ENCODE measurements at regions not wholly inside any gene's neighbourhood (a gene's known extent, or its start where the extent isn't known, plus 50 kb on each side); places are given as distances from the start of the nearest gene placed in this dataset.

DNA sequence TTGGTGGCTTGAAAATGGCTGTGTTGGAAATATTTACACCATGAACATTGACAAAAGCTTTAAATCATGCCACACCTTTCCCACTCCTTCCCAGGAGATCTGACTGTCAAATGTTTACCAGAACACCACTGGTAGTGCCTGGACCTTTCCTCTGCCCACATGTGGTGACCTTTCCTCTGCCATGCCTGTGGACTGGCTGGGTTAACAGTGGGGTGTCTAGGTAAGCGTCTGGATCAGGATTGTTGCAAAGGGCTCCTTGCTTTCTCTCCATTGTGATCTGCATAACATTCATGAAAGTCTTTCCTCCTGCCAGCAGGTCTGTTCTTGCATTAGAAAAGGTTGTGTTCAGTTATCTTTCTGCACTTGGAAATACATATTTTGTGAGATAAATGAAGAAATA, 572.7 kb downstream of the DHX35 start:
- peaks cover 33% of the 10 kb centered on the region for H3K9me3 Mint-ChIP-seq
- DNase-seq: no peak
- no peak overlapping the region for H3K4me3 Mint-ChIP-seq
- no peaks in the 10 kb centered on the region for H3K27me3 Mint-ChIP-seq (ENCODE audit: insufficient read depth)
- TF ChIP-seq, protein P1, sequence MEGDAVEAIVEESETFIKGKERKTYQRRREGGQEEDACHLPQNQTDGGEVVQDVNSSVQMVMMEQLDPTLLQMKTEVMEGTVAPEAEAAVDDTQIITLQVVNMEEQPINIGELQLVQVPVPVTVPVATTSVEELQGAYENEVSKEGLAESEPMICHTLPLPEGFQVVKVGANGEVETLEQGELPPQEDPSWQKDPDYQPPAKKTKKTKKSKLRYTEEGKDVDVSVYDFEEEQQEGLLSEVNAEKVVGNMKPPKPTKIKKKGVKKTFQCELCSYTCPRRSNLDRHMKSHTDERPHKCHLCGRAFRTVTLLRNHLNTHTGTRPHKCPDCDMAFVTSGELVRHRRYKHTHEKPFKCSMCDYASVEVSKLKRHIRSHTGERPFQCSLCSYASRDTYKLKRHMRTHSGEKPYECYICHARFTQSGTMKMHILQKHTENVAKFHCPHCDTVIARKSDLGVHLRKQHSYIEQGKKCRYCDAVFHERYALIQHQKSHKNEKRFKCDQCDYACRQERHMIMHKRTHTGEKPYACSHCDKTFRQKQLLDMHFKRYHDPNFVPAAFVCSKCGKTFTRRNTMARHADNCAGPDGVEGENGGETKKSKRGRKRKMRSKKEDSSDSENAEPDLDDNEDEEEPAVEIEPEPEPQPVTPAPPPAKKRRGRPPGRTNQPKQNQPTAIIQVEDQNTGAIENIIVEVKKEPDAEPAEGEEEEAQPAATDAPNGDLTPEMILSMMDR (IDR thresholded peaks at IDR 0.05): no peak
- H3K4me1 Mint-ChIP-seq (ENCODE audit: low read depth): no peaks in the 10 kb centered on the region
- no peaks in the 10 kb centered on the region for H3K36me3 Mint-ChIP-seq (ENCODE audit: low read depth)
- H3K27ac Mint-ChIP-seq: no peak overlapping the region

DNA sequence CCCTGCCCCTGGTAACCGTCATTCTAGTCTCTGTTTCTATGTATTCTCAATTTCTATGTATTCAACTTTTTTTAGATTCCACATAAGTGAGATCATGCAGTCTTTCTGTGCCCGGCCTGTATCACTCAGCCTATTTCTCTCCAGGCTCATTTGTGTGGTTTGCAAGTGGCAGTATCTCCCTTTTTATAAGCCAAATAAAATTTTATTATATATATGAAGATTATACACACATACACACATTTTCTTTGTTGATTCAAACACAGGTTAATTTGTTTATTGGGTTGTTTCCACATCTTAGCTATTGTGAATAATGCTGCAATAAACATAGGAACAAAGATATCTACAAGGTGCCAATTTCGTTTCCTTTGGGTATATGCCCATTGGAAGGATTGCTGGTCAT, 571.7 kb downstream of the DHX35 start:
- Mint-ChIP-seq H3K9me3 (peaks cover 32% of the 10 kb centered on the region), H3K27ac (no peak overlapping the region), H3K27me3 (ENCODE audit: insufficient read depth) (no peaks in the 10 kb centered on the region), H3K36me3 (ENCODE audit: low read depth) (no peaks in the 10 kb centered on the region), H3K4me1 (ENCODE audit: low read depth) (no peaks in the 10 kb centered on the region), H3K4me3 (no peak overlapping the region)
- TF ChIP-seq, protein P1 (IDR thresholded peaks at IDR 0.05): no peak
- DNase-seq: no peak

DNA sequence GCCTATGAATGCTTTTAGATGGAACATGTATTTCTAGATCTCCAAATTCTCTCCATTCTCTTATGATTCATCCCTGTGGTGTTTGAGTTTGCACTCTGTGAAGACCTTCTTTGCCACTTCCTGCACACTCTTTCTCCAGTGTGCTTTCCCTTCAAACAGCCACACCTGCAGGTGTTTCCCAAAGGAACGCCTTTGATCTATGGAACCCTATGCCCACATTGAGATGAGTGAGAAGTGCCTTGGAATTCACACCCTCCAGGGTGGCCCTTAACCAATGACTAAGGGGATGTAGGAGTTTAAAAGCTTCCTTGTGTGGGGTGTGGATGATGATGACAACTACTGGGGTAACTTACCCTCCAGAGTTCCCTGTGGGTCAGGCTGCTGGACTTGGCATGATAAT, 570.1 kb downstream of the DHX35 start:
- Mint-ChIP-seq H3K36me3 (ENCODE audit: low read depth) (no peaks in the 10 kb centered on the region), H3K27ac (no peak overlapping the region)
- DNase-seq: no peak

DNA sequence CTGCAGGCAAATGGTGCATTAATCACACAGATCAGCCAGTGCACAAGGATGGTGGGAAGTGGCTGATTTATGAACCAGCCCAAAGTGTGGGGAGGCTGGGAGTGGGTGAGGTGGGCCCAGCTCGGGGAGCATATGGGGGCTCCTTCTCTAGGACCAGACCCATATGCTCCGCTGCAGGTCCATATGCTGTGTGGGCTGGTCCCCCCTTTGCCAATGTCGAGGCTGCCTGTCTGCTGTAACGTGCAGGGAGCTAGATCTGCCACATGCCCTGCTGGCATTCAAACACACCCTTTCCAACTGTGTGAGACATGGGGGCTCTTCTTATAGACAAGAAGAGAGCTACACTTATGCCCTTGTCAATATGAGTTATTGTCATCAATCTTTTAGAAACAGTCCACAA, 566.3 kb downstream of the DHX35 start:
- H3K9me3 Mint-ChIP-seq: peaks cover 33% of the 10 kb centered on the region
- no peak overlapping the region for H3K27ac Mint-ChIP-seq
- no peaks in the 10 kb centered on the region for H3K4me1 Mint-ChIP-seq (ENCODE audit: low read depth)
- H3K27me3 Mint-ChIP-seq (ENCODE audit: insufficient read depth): no peaks in the 10 kb centered on the region
- no peak overlapping the region for H3K4me3 Mint-ChIP-seq
- no peaks in the 10 kb centered on the region for H3K36me3 Mint-ChIP-seq (ENCODE audit: low read depth)
- TF ChIP-seq, protein P1 (IDR thresholded peaks at IDR 0.05): no peak
- no peak for DNase-seq

More for the DNA sequence above, 570.1 kb downstream of the DHX35 start:
- Mint-ChIP-seq H3K27me3 (ENCODE audit: insufficient read depth) (no peaks in the 10 kb centered on the region), H3K4me1 (ENCODE audit: low read depth) (no peaks in the 10 kb centered on the region), H3K4me3 (no peak overlapping the region), H3K9me3 (peaks cover 35% of the 10 kb centered on the region)
- TF ChIP-seq, protein P1 (IDR thresholded peaks at IDR 0.05): no peak

DNA sequence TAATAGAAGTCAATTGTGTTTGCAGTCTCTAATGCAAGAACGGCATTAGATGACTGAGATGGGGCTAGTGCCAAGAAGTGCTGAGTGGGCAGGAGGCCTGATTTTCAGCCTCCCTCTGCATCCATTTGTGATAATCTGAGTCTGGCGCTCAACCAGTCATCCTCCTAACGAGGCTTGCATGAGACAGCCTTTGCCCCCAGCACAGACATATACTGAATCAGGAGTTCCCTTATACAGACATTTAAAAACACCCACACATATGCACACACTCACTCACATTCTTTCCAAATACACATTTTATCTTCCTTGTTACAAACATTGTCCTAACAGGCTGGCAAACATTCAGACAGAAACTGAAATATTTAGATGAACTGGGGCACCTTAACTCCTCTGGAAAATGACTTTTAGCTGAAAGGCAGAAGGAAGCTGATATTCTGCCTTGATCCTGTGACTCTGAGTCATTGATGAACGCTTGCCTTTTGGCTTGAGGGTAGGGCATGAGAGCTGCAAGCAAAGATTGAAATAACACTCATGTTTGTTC, 562.3 kb downstream of the DHX35 start:
- DNase-seq: no peak
- H3K36me3 Mint-ChIP-seq (ENCODE audit: low read depth): no peaks in the 10 kb centered on the region
- TF ChIP-seq, protein P1 (IDR thresholded peaks at IDR 0.05): no peak
- no peak overlapping the region for H3K27ac Mint-ChIP-seq
- peaks cover 38% of the 10 kb centered on the region for H3K9me3 Mint-ChIP-seq
- H3K4me3 Mint-ChIP-seq: no peak overlapping the region
- no peaks in the 10 kb centered on the region for H3K4me1 Mint-ChIP-seq (ENCODE audit: low read depth)
- H3K27me3 Mint-ChIP-seq (ENCODE audit: insufficient read depth): no peaks in the 10 kb centered on the region

DNA sequence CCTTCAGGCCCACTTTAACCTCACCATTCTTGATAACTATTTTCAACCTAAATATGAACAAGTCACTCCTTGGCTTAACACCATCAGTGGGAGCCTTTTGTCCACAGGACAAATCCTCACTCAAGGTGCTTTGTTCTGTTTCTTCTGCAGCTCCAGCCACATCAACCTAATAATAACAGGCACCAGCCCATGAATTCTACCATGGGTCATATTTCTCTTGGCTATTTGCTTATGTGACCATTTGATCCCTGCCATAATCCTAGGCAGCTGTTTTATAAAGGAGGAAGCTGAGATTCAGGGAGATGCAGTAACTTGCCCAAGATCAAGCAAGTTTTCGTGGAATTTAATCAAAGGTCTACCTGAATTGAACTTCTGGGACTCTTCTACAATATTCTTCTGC, 561.3 kb downstream of the DHX35 start:
- Mint-ChIP-seq H3K4me3 (no peak overlapping the region), H3K27ac (no peak overlapping the region), H3K27me3 (ENCODE audit: insufficient read depth) (no peaks in the 10 kb centered on the region), H3K9me3 (peaks cover 43% of the 10 kb centered on the region), H3K4me1 (ENCODE audit: low read depth) (no peaks in the 10 kb centered on the region), H3K36me3 (ENCODE audit: low read depth) (no peaks in the 10 kb centered on the region)
- TF ChIP-seq, protein P1 (IDR thresholded peaks at IDR 0.05): no peak
- no peak for DNase-seq
